Natural killer cell treated with Interleukin-12 subunit alpha and Interleukin-12 subunit beta and Interleukin-15 and Interleukin-18, amount 100 ng/mL, for 72 hours (primary cell): ENCODE measurements at regions not wholly inside any gene's neighbourhood (a gene's known extent, or its start where the extent isn't known, plus 50 kb on each side); places are given as distances from the start of the nearest gene placed in this dataset.

ENCODE experiments used
- ATAC-seq, 2 donors: fragments of 150-1000 bp; cut with Tn5 transposase in 1 of 2; sonication (Bioruptor Pico), chemical (Tn5 transposase) in 1 of 2; 2 replicates each; pipeline ENCODE4 v1.10.0; 2021
- DNase-seq: peaks from one replicate; pipeline ENCODE4 v3.0.0; 2022; ENCODE audit warnings: low spot score
- H3K27ac Mint-ChIP-seq, 2 donors: 1 replicate in 1 of 2; 2 replicates in 1 of 2; pipeline ENCODE4 v1.8.0; 2022; ENCODE audit warnings: mixed read lengths in 2 of 2, mild to moderate bottlenecking in 1 of 2, moderate library complexity in 1 of 2
- H3K27me3 Mint-ChIP-seq, 2 donors: 1 replicate in 1 of 2; 2 replicates in 1 of 2; pipeline ENCODE4 v1.8.0; 2022; ENCODE audit warnings: mixed read lengths in 2 of 2
- H3K36me3 Mint-ChIP-seq: one replicate; pipeline ENCODE4 v1.8.0; 2022; ENCODE audit warnings: mixed read lengths
- H3K4me1 Mint-ChIP-seq, 2 donors: 1 replicate in 1 of 2; 2 replicates in 1 of 2; pipeline ENCODE4 v1.8.0; 2022; ENCODE audit warnings: low read depth in 2 of 2, mixed read lengths in 2 of 2, mild to moderate bottlenecking in 1 of 2
- H3K4me3 Mint-ChIP-seq: one replicate; pipeline ENCODE4 v1.8.0; 2022; ENCODE audit warnings: mixed read lengths
- H3K9me3 Mint-ChIP-seq: 2 replicates; pipeline ENCODE4 v1.8.0; 2022; ENCODE audit warnings: mixed read lengths

DNA sequence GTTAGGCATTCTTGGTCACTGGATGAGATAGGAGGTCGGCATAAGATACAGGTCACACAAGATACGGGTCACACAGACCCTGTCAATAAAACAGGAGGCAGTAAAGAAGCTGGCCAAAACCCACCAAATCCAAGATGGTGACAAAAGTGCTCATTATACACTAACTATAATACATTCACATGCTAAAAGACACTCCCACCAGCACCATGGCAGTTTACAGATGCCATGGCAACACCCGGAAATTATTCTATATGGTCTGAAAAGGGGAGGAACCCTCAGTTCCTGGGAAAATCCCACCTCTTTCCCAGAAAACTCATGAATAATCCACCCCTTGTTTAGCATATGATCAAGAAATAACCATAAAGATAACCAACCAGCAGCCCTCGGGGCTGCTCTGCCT, 56.0 kb upstream of the PTPRM start:
- no peaks in the 10 kb centered on the region for H3K36me3 Mint-ChIP-seq
- peaks cover 0 to 6% of the 10 kb centered on the region in 2 donors for H3K27me3 Mint-ChIP-seq
- DNase-seq = no peak
- H3K4me3 Mint-ChIP-seq = no peak overlapping the region
- H3K9me3 Mint-ChIP-seq = peaks cover 5% of the 10 kb centered on the region
- H3K4me1 Mint-ChIP-seq = no peaks in the 10 kb centered on the region
- H3K27ac Mint-ChIP-seq = no peak overlapping the region
- ATAC-seq = no peak

DNA sequence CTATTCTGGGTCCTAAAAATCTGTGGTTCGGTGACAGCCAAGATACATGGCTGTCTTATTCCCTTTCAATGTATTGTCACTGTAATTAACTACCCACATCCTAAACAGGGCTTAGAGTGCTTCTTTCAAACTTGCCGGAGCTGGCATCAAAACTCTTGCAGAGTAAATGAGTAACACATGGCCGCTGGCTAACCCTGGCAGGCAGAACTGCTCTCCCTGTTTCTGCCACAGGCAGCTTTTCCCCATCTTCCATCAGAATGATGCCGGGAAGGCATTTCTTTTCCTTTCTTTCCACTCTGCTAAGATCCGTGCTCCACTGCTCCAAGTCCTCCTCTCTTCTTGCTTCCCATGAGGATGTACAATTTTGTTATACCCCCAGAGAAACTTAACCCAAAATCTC, 54.8 kb upstream of the PTPRM start:
- H3K9me3 Mint-ChIP-seq = peaks cover 5% of the 10 kb centered on the region
- no peak for ATAC-seq
- H3K4me1 Mint-ChIP-seq = no peaks in the 10 kb centered on the region
- DNase-seq = no peak
- H3K36me3 Mint-ChIP-seq = no peaks in the 10 kb centered on the region
- H3K27ac Mint-ChIP-seq = no peak overlapping the region
- no peak overlapping the region for H3K4me3 Mint-ChIP-seq
- peaks cover 0 to 6% of the 10 kb centered on the region in 2 donors for H3K27me3 Mint-ChIP-seq

DNA sequence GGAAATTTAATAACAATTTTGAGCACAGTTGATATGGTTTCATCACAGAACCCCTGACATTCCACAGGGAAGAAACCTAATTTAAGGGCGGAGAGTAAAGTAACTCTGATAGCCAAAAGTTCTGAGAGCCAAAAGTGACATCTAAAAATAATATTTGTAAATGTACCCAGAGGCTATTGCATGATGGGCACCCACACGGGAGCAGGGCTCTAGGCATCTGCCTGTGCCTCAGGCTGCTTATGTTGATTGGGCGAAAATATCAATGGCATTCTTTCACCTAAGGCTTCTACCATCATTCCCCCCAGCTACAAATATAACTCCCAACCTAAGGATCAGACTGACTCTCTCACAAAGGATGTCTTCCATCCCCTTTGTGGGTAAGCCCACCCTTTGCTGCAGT, 54.1 kb upstream of the PTPRM start:
- H3K27me3 Mint-ChIP-seq = peaks cover 0 to 6% of the 10 kb centered on the region in 2 donors
- H3K9me3 Mint-ChIP-seq = peaks cover 5% of the 10 kb centered on the region
- no peaks in the 10 kb centered on the region for H3K4me1 Mint-ChIP-seq
- no peak overlapping the region for H3K4me3 Mint-ChIP-seq
- H3K27ac Mint-ChIP-seq = no peak overlapping the region
- DNase-seq (no peak), ATAC-seq (no peak)
- no peaks in the 10 kb centered on the region for H3K36me3 Mint-ChIP-seq

DNA sequence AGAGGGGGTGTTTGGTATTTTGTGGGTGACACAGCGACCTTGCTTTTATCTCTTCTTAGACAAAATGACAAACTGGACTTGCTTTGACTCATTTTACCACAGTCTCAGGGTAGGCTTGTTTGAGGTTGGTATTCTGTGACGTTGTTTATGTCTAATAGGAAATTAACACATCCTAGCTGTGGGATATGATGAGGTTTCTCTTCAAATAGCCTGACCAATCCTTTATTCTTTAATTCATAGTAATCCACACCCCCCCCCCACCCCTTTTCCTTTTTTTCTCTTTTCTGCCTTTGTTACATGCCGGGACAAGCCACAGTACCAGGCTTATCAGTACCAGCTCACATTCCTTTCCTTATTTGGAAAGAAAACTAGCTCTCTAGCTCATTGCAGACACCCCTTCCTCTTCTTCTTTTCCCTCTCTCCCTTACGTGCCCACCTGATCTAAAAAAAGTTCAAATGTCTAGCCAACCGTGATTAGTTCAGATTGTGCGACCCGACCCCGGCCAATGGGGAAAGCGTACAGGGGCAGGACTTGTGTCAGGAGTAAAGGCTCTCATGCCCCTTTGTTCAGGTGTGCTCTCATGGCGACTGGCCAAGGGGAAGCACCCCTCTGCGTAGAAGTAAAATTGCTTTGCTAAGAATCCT, 52.2 kb upstream of the PTPRM start:
- Mint-ChIP-seq H3K9me3 (peaks cover 5% of the 10 kb centered on the region), H3K36me3 (no peaks in the 10 kb centered on the region), H3K4me1 (no peaks in the 10 kb centered on the region), H3K4me3 (no peak overlapping the region), H3K27ac (no peak overlapping the region), H3K27me3 (peaks cover 0 to 7% of the 10 kb centered on the region in 2 donors)
- ATAC-seq (no peak), DNase-seq (no peak)

DNA sequence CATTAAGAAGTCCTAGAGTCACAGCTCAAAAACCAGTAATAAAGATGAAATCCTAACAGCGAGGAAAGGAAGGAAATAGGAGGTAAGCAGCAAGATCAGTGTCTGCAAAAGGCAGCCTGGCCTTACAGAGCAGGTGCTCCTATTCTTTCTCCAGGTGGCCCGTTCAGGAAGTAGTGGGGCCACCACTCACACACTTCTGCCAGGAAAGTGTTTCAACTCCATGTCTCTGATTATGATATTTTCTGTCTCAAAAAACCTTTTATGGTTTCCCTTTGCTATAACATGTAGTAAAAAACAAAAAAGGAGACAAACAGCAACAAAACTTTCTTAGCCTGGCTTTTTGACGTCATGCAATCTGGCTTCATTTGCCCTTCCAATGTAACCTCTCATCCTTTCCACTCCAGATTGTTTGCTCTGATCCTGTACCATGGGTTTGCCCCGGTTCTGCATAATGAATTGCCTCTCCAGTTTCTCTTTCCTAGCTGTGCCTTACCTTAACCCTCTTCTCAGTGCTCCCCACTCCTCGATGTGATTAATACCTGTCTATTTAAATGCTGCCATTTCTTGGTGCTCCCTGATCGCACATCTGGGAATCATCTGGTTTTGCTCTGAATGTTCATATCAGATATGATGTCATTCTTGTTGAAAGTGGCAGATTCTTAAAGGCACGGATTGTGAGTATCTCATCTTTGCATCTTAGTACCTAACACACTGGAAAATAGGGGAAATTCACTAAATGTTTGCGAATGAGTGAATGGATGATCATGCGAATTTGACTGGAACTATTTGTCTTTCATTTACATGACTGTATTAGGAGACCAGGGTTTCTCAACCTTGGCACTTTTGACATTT, 50.6 kb upstream of the PTPRM start:
- ATAC-seq = no peak

More for the DNA sequence above, 50.6 kb upstream of the PTPRM start:
- H3K27me3 Mint-ChIP-seq = peaks cover 0 to 4% of the 10 kb centered on the region in 2 donors
- H3K4me3 Mint-ChIP-seq = no peak overlapping the region
- no peaks in the 10 kb centered on the region for H3K36me3 Mint-ChIP-seq
- H3K4me1 Mint-ChIP-seq = no peaks in the 10 kb centered on the region
- DNase-seq = no peak
- no peaks in the 10 kb centered on the region for H3K9me3 Mint-ChIP-seq
- H3K27ac Mint-ChIP-seq = no peak overlapping the region
